A549 (cell line): ENCODE measurements at regions not wholly inside any gene's neighbourhood (a gene's known extent, or its start where the extent isn't known, plus 50 kb on each side); places are given as distances from the start of the nearest gene placed in this dataset.
A peak's percentile ranks its signal among the peaks of the same experiment; 100 is the strongest.

Experiments used
- ATAC-seq, 2 experiments: fragments of 200-7000 bp in 1 of 2; fragments of >200 bp in 1 of 2; cut with Nextera tagmentation in 1 of 2; cut with Tn5 transposase in 1 of 2; 3 replicates each; pipeline versions ENCODE4 v1.8.0 to v1.9.1; 2018 to 2020; ENCODE audit warnings: mild to moderate bottlenecking in 1 of 2, moderate library complexity in 1 of 2
- CTCF ChIA-PET: fragments of 300-600 bp; sonication (Branson Sonifier 250); formaldehyde crosslinking; extraction: SDS; loops from one replicate; lab custom pipeline; 2021; ENCODE audit warnings: antibody characterized with exemption, inconsistent platforms; lab: Yijun Ruan, JAX
- POLR2A ChIA-PET: fragments of 350-600 bp; formaldehyde crosslinking; extraction: SDS; loops from one replicate; lab custom pipeline; 2021; ENCODE audit warnings: antibody characterized with exemption, inconsistent platforms; lab: Yijun Ruan, JAX
- DNase-seq, 2 experiments: peaks; one replicate each; pipeline versions ENCODE4 v3.0.0 to v3.0.0-alpha.2; 2011 to 2016; ENCODE audit warnings: low read depth in 1 of 2, low spot score in 1 of 2
- FAIRE-seq: peaks from 2 replicates; lab custom pipeline; 2011; peaks lifted over from hg19 to GRCh38; lab: Jason Lieb, UNC
- H3K27ac ChIP-seq, 2 experiments: fragments of >200 bp; sonication (Bioruptor Twin); formaldehyde crosslinking; 3 replicates each; pipeline ENCODE4 v1.5.1; 2016 to 2017
- H3K4me1 ChIP-seq: fragments of >200 bp; sonication (Bioruptor Twin); formaldehyde crosslinking; 3 replicates; pipeline ENCODE4 v1.6.1; 2016
- H3K4me2 ChIP-seq: fragments of >200 bp; sonication (Bioruptor Twin); formaldehyde crosslinking; 3 replicates; pipeline ENCODE4 v1.6.1; 2016
- H3K4me3 ChIP-seq: fragments of >200 bp; sonication (Bioruptor Twin); formaldehyde crosslinking; 3 replicates; pipeline ENCODE4 v1.5.1; 2016
- H3K9me3 ChIP-seq: fragments of >200 bp; sonication (Bioruptor Twin); formaldehyde crosslinking; 3 replicates; pipeline ENCODE4 v1.6.1; 2016
- FOXS1 ChIP-seq: fragments of 250-450 bp; sonication (Bioruptor Pico); IDR thresholded peaks from 2 replicates; pipeline ENCODE4 v1.5.0; 2020; ENCODE audit warnings: mild to moderate bottlenecking, moderate library complexity
- HEYL ChIP-seq: fragments of 250-450 bp; sonication (Bioruptor Pico); IDR thresholded peaks from 2 replicates; pipeline ENCODE4 v1.8.0; 2021; ENCODE audit warnings: mild to moderate bottlenecking, moderate library complexity
- JUN ChIP-seq, 2 experiments: fragments of >200 bp; sonication (Bioruptor Twin); formaldehyde crosslinking; IDR thresholded peaks; 2 replicates in 1 of 2; 3 replicates in 1 of 2; pipeline ENCODE4 v1.6.1; 2016 to 2017
- KDM1A ChIP-seq: fragments of 200-600 bp; sonication (generic); IDR thresholded peaks from 2 replicates; pipeline ENCODE4 v1.6.1; 2016; ENCODE audit warnings: low read depth, mild to moderate bottlenecking
- NPAS2 ChIP-seq: fragments of 250-450 bp; sonication (Bioruptor Pico); IDR thresholded peaks from 2 replicates; pipeline ENCODE4 v1.8.0; 2022; ENCODE audit warnings: mild to moderate bottlenecking, moderate library complexity, borderline replicate concordance
- POLR2AphosphoS2 ChIP-seq: conservative IDR thresholded peaks from 2 replicates; pipeline ENCODE4 v1.6.1; 2012; ENCODE audit warnings: low read length, improper control_type of control experiment, inconsistent platforms
- RAD21 ChIP-seq, 2 experiments: fragments of >200 bp in 1 of 2; sonication (Bioruptor Twin) in 1 of 2; formaldehyde crosslinking in 1 of 2; IDR thresholded peaks in 1 of 2; conservative IDR thresholded peaks in 1 of 2; 2 replicates in 1 of 2; 3 replicates in 1 of 2; pipeline ENCODE4 v1.6.1; 2012 to 2018; ENCODE audit warnings: inconsistent platforms in 1 of 2
- TFCP2L1 ChIP-seq: fragments of 250-450 bp; sonication (Bioruptor Pico); IDR thresholded peaks from 2 replicates; pipeline ENCODE4 v1.5.0; 2021; ENCODE audit warnings: mild to moderate bottlenecking
- TP53 ChIP-seq: fragments of 250-450 bp; sonication (Bioruptor Pico); IDR thresholded peaks from 2 replicates; pipeline ENCODE4 v1.5.0; 2021; ENCODE audit warnings: mild to moderate bottlenecking, moderate library complexity
- ZC3H11A ChIP-seq: fragments of 450-650 bp; IDR thresholded peaks from 2 replicates; pipeline ENCODE4 v1.6.1; 2014; ENCODE audit warnings: antibody characterized with exemption, mild to moderate bottlenecking
- ZNF302 ChIP-seq: fragments of 250-450 bp; sonication (Bioruptor Pico); IDR thresholded peaks from 2 replicates; pipeline ENCODE4 v1.9.0; 2021; ENCODE audit warnings: inconsistent platforms, mild to moderate bottlenecking, moderate library complexity
- ZSCAN20 ChIP-seq: fragments of 250-450 bp; sonication (Bioruptor Pico); IDR thresholded peaks from 2 replicates; pipeline ENCODE4 v1.8.0; 2022; ENCODE audit warnings: mild to moderate bottlenecking, moderate library complexity
- WGBS: methylation state at CpG from one replicate; pipeline ENCODE4 v1.1.6; 2017; ENCODE audit errors: missing lambda C conversion rate; 5-methylcytosine and 5-hydroxymethylcytosine counted together
- TF ChIP-seq, protein P1 (sequence below): fragments of 250-450 bp; sonication (Bioruptor Pico); IDR thresholded peaks from 2 replicates; pipeline ENCODE4 v1.5.0; 2021; ENCODE audit warnings: mild to moderate bottlenecking, moderate library complexity, borderline replicate concordance
- TF ChIP-seq, protein P2 (sequence below): IDR thresholded peaks from 2 replicates; pipeline ENCODE4 v1.6.1; 2012; ENCODE audit warnings: low read depth, borderline replicate concordance
- TF ChIP-seq, protein P3 (sequence below): fragments of >200 bp; sonication (Bioruptor Twin); formaldehyde crosslinking; IDR thresholded peaks from 3 replicates; pipeline ENCODE4 v1.5.1; 2016
- TF ChIP-seq, protein P4 (sequence below): fragments of >200 bp; sonication (Bioruptor Twin); formaldehyde crosslinking; IDR thresholded peaks from 3 replicates; pipeline ENCODE4 v1.6.1; 2016
- TF ChIP-seq, protein P5 (sequence below): fragments of 200-600 bp; sonication (generic); IDR thresholded peaks from 2 replicates; pipeline ENCODE4 v1.6.1; 2016; ENCODE audit warnings: antibody characterized with exemption, mild to moderate bottlenecking, moderate library complexity

DNA sequence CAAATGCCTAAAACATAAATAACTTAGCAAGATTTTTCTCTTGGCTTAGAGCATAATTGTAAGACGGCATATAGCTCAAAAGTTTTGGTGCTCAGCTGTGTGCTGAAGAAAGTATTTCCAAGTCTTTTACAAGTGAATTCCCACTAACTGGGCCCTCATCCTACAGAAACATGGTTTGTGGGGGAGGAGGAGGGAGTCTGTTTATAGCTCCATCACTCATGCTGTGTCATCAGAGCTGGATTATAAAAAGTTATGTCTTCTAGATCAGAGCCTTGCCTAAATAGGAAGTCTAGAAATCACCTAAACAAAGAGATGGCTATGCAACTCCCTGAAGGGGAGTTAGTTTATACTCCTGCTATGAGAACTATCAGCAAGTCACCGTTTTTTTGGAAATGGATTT is 65.9 kb upstream of the OTOGL start:
- Histone ChIP-seq H3K27ac (no peak overlapping the region), H3K4me3 (no peak overlapping the region), H3K4me1 (no peaks in the 10 kb centered on the region; the same call in 2 of the 3 replicates), H3K9me3 (no peaks in the 10 kb centered on the region), H3K4me2 (0 out of 3 replicates have a peak overlapping the region, but pooled peaks have one; percentile 14)
- no peak for FAIRE-seq
- 55% methylated on average over 2 of the region's 2 CpGs for WGBS
- POLR2A ChIA-PET = no interaction called here
- DNase-seq = peak in 1 of 2 experiments; percentile 21
- peak in 1 of 2 experiments; percentile 58; a peak in 2 of 6 replicates for ATAC-seq
- TF ChIP-seq, protein P1, sequence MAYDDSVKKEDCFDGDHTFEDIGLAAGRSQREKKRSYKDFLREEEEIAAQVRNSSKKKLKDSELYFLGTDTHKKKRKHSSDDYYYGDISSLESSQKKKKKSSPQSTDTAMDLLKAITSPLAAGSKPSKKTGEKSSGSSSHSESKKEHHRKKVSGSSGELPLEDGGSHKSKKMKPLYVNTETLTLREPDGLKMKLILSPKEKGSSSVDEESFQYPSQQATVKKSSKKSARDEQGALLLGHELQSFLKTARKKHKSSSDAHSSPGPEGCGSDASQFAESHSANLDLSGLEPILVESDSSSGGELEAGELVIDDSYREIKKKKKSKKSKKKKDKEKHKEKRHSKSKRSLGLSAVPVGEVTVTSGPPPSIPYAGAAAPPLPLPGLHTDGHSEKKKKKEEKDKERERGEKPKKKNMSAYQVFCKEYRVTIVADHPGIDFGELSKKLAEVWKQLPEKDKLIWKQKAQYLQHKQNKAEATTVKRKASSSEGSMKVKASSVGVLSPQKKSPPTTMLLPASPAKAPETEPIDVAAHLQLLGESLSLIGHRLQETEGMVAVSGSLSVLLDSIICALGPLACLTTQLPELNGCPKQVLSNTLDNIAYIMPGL (CRISPR knock-in tag) = no peak
- TF ChIP-seq RAD21 (conservative IDR thresholded peaks at IDR 0.05 in 1 of 2, IDR thresholded peaks at IDR 0.05 in 1 of 2) (no peak), HEYL (CRISPR knock-in tag) (no peak), KDM1A (no peak)
- TF ChIP-seq, protein P2, sequence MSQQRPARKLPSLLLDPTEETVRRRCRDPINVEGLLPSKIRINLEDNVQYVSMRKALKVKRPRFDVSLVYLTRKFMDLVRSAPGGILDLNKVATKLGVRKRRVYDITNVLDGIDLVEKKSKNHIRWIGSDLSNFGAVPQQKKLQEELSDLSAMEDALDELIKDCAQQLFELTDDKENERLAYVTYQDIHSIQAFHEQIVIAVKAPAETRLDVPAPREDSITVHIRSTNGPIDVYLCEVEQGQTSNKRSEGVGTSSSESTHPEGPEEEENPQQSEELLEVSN = no peak
- CTCF ChIA-PET = no interaction called here

DNA sequence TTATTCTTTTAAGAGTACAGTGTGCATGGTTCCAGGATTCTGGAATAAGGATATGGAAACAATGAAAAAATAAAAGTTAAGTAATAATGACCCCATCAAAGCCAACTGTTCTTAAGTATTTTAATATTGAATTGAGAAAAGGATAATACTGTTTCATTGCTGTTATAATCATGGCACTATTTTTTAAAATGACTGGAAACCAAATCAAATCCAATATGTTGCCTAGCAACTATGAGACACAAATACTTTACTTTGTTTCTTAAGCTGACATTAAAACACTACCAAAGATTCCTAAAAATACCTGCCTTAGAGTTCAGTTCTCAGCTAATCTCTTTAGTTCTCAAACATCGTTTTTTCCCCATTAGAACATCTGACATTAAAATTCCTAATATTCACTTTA is 66.4 kb upstream of the OTOGL start:
- FAIRE-seq (peak; percentile 56), ATAC-seq (no peak), DNase-seq (no peak)
- no peaks in the 10 kb centered on the region; the same call in 2 of the 3 replicates for H3K4me1 ChIP-seq
- 44% methylated on average over 1 of the region's 1 CpG for WGBS
- no peaks in the 10 kb centered on the region for H3K9me3 ChIP-seq
- H3K27ac ChIP-seq = no peak overlapping the region
- ChIA-PET CTCF (no interaction called here), POLR2A (no interaction called here)
- TF ChIP-seq JUN (IDR thresholded peaks at IDR 0.05) = no peak
- TF ChIP-seq ZNF302 (CRISPR knock-in tag) = no peak
- TF ChIP-seq, protein P3, sequence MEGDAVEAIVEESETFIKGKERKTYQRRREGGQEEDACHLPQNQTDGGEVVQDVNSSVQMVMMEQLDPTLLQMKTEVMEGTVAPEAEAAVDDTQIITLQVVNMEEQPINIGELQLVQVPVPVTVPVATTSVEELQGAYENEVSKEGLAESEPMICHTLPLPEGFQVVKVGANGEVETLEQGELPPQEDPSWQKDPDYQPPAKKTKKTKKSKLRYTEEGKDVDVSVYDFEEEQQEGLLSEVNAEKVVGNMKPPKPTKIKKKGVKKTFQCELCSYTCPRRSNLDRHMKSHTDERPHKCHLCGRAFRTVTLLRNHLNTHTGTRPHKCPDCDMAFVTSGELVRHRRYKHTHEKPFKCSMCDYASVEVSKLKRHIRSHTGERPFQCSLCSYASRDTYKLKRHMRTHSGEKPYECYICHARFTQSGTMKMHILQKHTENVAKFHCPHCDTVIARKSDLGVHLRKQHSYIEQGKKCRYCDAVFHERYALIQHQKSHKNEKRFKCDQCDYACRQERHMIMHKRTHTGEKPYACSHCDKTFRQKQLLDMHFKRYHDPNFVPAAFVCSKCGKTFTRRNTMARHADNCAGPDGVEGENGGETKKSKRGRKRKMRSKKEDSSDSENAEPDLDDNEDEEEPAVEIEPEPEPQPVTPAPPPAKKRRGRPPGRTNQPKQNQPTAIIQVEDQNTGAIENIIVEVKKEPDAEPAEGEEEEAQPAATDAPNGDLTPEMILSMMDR = no peak
- TF ChIP-seq TFCP2L1 (CRISPR knock-in tag) = no peak
- no peak for TF ChIP-seq POLR2AphosphoS2
- TF ChIP-seq, protein P4, sequence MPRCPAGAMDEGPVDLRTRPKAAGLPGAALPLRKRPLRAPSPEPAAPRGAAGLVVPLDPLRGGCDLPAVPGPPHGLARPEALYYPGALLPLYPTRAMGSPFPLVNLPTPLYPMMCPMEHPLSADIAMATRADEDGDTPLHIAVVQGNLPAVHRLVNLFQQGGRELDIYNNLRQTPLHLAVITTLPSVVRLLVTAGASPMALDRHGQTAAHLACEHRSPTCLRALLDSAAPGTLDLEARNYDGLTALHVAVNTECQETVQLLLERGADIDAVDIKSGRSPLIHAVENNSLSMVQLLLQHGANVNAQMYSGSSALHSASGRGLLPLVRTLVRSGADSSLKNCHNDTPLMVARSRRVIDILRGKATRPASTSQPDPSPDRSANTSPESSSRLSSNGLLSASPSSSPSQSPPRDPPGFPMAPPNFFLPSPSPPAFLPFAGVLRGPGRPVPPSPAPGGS = no peak
- TF ChIP-seq FOXS1 (CRISPR knock-in tag) = no peak
- TF ChIP-seq NPAS2 (CRISPR knock-in tag) = no peak
- TF ChIP-seq ZSCAN20 (CRISPR knock-in tag) = no peak
- no peak for TF ChIP-seq TP53 (CRISPR knock-in tag)
- TF ChIP-seq, protein P5, sequence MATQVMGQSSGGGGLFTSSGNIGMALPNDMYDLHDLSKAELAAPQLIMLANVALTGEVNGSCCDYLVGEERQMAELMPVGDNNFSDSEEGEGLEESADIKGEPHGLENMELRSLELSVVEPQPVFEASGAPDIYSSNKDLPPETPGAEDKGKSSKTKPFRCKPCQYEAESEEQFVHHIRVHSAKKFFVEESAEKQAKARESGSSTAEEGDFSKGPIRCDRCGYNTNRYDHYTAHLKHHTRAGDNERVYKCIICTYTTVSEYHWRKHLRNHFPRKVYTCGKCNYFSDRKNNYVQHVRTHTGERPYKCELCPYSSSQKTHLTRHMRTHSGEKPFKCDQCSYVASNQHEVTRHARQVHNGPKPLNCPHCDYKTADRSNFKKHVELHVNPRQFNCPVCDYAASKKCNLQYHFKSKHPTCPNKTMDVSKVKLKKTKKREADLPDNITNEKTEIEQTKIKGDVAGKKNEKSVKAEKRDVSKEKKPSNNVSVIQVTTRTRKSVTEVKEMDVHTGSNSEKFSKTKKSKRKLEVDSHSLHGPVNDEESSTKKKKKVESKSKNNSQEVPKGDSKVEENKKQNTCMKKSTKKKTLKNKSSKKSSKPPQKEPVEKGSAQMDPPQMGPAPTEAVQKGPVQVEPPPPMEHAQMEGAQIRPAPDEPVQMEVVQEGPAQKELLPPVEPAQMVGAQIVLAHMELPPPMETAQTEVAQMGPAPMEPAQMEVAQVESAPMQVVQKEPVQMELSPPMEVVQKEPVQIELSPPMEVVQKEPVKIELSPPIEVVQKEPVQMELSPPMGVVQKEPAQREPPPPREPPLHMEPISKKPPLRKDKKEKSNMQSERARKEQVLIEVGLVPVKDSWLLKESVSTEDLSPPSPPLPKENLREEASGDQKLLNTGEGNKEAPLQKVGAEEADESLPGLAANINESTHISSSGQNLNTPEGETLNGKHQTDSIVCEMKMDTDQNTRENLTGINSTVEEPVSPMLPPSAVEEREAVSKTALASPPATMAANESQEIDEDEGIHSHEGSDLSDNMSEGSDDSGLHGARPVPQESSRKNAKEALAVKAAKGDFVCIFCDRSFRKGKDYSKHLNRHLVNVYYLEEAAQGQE = no peak
- no peak for TF ChIP-seq ZC3H11A
- no peak overlapping the region for H3K4me3 ChIP-seq
- no peak overlapping the region for H3K4me2 ChIP-seq
